AG04449 (cell line): ENCODE measurements at regions not wholly inside any gene's neighbourhood (a gene's known extent, or its start where the extent isn't known, plus 50 kb on each side); places are given as distances from the start of the nearest gene placed in this dataset.

ENCODE experiments used
- CTCF ChIA-PET: fragments of 350-600 bp; formaldehyde crosslinking; extraction: SDS; loops from one replicate; lab custom pipeline; 2021; ENCODE audit warnings: antibody characterized with exemption; lab: Yijun Ruan, JAX
- POLR2A ChIA-PET: fragments of 400-600, 350-600 bp; formaldehyde crosslinking; extraction: SDS; loops from one replicate; lab custom pipeline; 2020; ENCODE audit warnings: antibody characterized with exemption, inconsistent platforms; lab: Yijun Ruan, JAX
- DNase-seq: peaks from one replicate; pipeline ENCODE4 v3.0.0-alpha.2; 2010; ENCODE audit warnings: low read depth, low spot score
- H3K4me3 ChIP-seq: 2 replicates; pipeline ENCODE4 v1.5.1; 2011; ENCODE audit warnings: low read depth, mild to moderate bottlenecking, control low read depth, low read length
- TF ChIP-seq, protein P1 (sequence below): IDR thresholded peaks from one replicate; pipeline ENCODE4 v1.5.1; 2011; ENCODE audit warnings: mild to moderate bottlenecking, moderate library complexity, low read length, control low read depth, inconsistent platforms; ENCODE audit not compliant: insufficient read depth; ENCODE audit errors: missing control alignments

DNA sequence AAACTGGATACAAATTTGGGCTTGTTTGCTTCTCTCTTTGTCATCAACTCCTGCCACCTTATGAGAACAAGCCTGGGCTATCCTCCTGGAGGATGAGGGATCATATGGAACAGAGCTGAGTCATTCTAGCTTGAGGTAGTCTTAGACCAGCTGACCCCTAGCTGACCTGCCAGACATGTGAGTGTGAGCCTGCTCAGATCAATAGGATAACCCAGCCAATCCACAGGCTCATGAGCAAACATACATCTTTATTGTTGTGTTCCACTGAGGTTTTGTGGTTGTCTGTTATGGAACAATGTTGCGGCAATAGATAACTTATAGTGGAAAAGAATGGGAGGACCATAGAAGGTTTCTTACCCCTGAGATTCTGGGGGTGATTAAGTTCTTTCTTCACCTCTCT is 54.5 kb upstream of the FAM180A start:
- ChIA-PET POLR2A (no interaction called here), CTCF (interaction anchor here (0.7 to 8.5 kb wide), 3 partner anchors 11 to 207 kb away, joined by 3 to 266 read pairs (median 34); no protein-coding TSS in a partner anchor)
- TF ChIP-seq, protein P1, sequence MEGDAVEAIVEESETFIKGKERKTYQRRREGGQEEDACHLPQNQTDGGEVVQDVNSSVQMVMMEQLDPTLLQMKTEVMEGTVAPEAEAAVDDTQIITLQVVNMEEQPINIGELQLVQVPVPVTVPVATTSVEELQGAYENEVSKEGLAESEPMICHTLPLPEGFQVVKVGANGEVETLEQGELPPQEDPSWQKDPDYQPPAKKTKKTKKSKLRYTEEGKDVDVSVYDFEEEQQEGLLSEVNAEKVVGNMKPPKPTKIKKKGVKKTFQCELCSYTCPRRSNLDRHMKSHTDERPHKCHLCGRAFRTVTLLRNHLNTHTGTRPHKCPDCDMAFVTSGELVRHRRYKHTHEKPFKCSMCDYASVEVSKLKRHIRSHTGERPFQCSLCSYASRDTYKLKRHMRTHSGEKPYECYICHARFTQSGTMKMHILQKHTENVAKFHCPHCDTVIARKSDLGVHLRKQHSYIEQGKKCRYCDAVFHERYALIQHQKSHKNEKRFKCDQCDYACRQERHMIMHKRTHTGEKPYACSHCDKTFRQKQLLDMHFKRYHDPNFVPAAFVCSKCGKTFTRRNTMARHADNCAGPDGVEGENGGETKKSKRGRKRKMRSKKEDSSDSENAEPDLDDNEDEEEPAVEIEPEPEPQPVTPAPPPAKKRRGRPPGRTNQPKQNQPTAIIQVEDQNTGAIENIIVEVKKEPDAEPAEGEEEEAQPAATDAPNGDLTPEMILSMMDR: no peak
- H3K4me3 ChIP-seq: no peak overlapping the region
- no peak for DNase-seq

DNA sequence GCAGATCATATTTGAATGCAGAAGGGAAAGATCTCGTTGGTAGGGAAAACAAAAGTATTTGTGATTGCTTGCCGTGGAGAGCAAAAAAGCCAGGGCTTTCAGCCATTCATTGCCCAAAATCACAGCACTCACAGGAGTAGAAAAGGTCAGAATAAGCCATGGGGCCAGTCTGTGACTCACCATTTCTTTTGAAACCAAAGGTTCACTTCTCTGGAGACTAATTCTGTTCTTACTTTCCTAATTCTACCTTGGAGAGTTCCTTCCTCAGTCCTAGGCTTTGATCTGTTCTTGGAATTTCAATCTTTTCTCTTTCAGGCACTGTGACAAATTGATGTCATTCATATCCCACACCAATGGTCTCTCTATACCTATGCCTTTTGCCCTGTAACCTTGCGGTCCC is 54.1 kb upstream of the FAM180A start:
- POLR2A ChIA-PET: no interaction called here
- no peak for DNase-seq
- CTCF ChIA-PET: interaction anchor here (0.7 to 8.5 kb wide), 4 partner anchors 11 to 207 kb away, joined by 3 to 266 read pairs (median 18); no protein-coding TSS in a partner anchor
- TF ChIP-seq, protein P1: no peak
- H3K4me3 ChIP-seq: no peak overlapping the region

DNA sequence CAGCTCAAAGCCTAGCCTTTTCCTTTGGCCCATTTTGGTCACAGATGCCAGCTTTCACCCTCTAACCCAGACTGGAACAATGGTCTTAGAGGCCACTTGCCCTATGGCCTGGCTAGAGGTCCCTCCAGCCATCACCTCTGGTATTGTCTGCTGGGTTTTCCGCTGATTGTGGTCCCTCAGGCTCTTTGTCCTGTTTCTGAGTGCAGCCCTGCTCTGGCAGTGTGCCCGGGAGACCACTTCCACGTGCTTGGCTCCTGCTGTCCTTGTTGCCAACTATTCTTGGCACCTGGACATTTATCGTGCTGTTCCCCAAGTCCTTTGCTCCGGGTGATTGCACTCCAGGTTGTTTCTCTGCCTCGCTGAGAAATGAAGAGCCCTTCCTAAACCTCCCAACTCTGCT is 53.3 kb upstream of the FAM180A start:
- ChIA-PET POLR2A (no interaction called here), CTCF (interaction anchor here (0.8 to 10.9 kb wide), 21 partner anchors 10 to 1790 kb away, joined by 3 to 266 read pairs (median 7); no protein-coding TSS in a partner anchor)

DNA sequence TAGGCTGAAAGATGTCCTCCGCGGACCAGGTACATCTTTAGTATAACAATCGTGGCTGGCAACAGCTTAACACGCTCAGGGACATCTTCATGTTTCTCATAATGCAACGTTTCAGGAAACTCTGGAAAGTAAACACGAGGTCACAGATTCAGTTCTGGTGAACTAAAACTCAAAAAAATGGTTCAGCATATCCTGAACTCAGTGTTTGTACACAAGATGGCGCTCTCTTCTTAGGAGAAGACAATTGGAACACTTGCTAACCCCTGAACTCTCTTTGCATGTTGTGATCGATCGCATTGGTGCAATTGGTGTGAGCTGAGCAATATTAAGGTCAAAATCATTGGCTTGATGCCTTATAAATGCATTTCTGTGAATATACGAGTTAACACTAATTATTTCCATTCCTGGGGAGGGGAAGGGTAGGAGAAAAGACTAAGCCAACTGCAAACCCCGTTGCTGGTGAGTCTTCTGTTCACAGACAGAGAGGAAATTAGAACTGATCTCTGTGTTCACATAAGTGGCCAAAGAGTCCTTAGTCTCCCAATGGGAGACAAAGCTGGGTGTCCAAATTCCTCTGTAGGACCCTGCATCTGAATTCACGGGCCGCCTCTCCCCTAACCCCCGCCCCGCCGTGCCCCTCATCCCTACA is 52.6 kb upstream of the FAM180A start:
- POLR2A ChIA-PET: no interaction called here
- no peak overlapping the region for H3K4me3 ChIP-seq
- peak; percentile 5 for DNase-seq

More for the DNA sequence above, 53.3 kb upstream of the FAM180A start:
- no peak overlapping the region for H3K4me3 ChIP-seq
- no peak for DNase-seq
- TF ChIP-seq, protein P1: no peak

DNA sequence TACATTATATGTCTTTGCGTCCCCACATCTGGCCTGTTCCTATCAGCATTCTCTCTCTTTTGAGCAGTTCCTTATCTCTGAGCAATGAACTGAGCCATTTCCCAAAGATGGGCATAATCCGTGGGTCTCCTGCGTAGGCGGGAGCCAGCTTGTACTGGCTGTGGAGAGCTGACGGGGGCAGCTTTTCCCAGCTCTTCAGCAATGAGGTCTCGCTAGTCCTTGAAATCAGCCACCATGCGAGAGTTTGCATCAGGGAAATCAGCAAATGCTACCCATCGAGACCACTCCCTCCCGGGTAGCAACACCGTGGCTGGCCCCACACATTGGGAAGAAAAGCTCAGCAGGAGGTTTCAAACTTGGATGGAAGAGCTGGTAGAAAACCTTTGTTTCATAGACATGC is 51.9 kb upstream of the FAM180A start:
- TF ChIP-seq, protein P1: no peak
- ChIA-PET POLR2A (no interaction called here), CTCF (interaction anchor here (0.6 to 10.9 kb wide), 34 partner anchors 9 to 279 kb away, joined by 3 to 266 read pairs (median 6); partner anchors contain the start of gene STMP1)
- DNase-seq: no peak
- H3K4me3 ChIP-seq: no peak overlapping the region

More for the DNA sequence above, 52.6 kb upstream of the FAM180A start:
- CTCF ChIA-PET: interaction anchor here (0.6 to 10.9 kb wide), 38 partner anchors 9 to 1791 kb away, joined by 3 to 266 read pairs (median 5); partner anchors contain the start of gene STMP1
- TF ChIP-seq, protein P1: peak; percentile 68

DNA sequence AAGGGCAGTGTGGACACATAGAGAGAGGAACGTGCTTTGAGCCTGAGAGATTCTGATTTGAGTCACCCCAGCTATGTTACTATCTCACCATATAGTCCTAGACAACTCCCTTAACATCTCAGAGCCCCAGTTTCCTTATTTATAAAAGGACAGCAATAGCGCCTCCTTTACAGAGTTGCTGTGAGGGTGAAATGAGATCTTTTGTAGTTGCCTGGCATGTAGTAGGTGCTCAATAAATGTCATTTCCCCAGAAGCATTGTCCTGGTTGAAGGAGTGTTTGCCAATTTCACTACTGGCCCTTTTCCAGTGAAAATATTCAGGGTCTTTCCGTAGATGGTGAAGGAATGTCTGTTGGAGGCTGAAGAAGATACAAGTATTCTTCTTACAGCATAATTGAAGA is 51.3 kb upstream of the FAM180A start:
- POLR2A ChIA-PET: no interaction called here
- TF ChIP-seq, protein P1: no peak
- CTCF ChIA-PET: interaction anchor here (1.0 to 10.9 kb wide), 9 partner anchors 8 to 210 kb away, joined by 3 to 266 read pairs (median 17); partner anchors contain the start of gene STMP1
- no peak for DNase-seq
- no peak overlapping the region for H3K4me3 ChIP-seq
